H1 (cell line): ENCODE measurements at regions not wholly inside any gene's neighbourhood (a gene's known extent, or its start where the extent isn't known, plus 50 kb on each side); places are given as distances from the start of the nearest gene placed in this dataset.

Source experiments
- CTCF ChIA-PET: fragments of 300-600 bp; sonication (Branson Sonifier 250); formaldehyde crosslinking; loops from one replicate; lab custom pipeline; 2021; ENCODE audit not compliant: partially characterized antibody; lab: Charles Lee
- POLR2A ChIA-PET: fragments of 300-600 bp; sonication (Branson Sonifier 250); formaldehyde crosslinking; loops from one replicate; lab custom pipeline; 2021; ENCODE audit warnings: inconsistent platforms; ENCODE audit not compliant: partially characterized antibody; lab: Charles Lee
- DNase-seq, 2 experiments: peaks; one replicate each; pipeline versions ENCODE4 v3.0.0 to v3.0.0-alpha.2; 2010 to 2022; ENCODE audit warnings: low spot score in 2 of 2, low read depth in 1 of 2, mixed read lengths in 1 of 2
- FAIRE-seq: peaks from 2 replicates; lab custom pipeline; 2011; peaks lifted over from hg19 to GRCh38; lab: Jason Lieb, UNC
- H2AFZ ChIP-seq: 2 replicates; pipeline ENCODE4 v1.8.1; 2012; ENCODE audit warnings: low read length, inconsistent platforms
- H2AK5ac ChIP-seq: 2 replicates; pipeline ENCODE4 v1.6.1; 2013; ENCODE audit warnings: low read depth, low read length
- H2BK120ac ChIP-seq: replicated peaks from 2 replicates; pipeline ENCODE3; 2013; ENCODE audit warnings: low read depth, low read length, inconsistent platforms
- H2BK12ac ChIP-seq: 2 replicates; pipeline ENCODE4 v1.6.1; 2013; ENCODE audit warnings: low read depth, low read length
- H2BK15ac ChIP-seq: 2 replicates; pipeline ENCODE4 v1.6.1; 2013; ENCODE audit warnings: low read length
- H2BK20ac ChIP-seq: 2 replicates; pipeline ENCODE4 v1.6.1; 2013; ENCODE audit warnings: low read length
- H2BK5ac ChIP-seq: 2 replicates; pipeline ENCODE4 v1.6.1; 2013; ENCODE audit warnings: low read depth, low read length
- H3K14ac ChIP-seq: 2 replicates; pipeline ENCODE4 v1.6.1; 2013; ENCODE audit warnings: inconsistent platforms; ENCODE audit not compliant: insufficient read length
- H3K18ac ChIP-seq: 2 replicates; pipeline ENCODE4 v1.6.1; 2013; ENCODE audit warnings: low read length; ENCODE audit errors: extremely low read depth
- H3K23ac ChIP-seq: 2 replicates; pipeline ENCODE4 v1.6.1; 2013; ENCODE audit warnings: inconsistent platforms; ENCODE audit not compliant: insufficient read length
- H3K23me2 ChIP-seq: 2 replicates; pipeline ENCODE4 v1.6.1; 2013; ENCODE audit warnings: low read depth, low read length
- H3K27ac ChIP-seq: 2 replicates; pipeline ENCODE4 v1.6.1; 2011; ENCODE audit warnings: low read depth, low read length, inconsistent platforms
- H3K27me3 ChIP-seq, 4 experiments: replicated peaks in 1 of 4; 1 replicate in 1 of 4; 2 replicates in 3 of 4; pipeline versions ENCODE4 v1.6.1 to v1.8.1; 2011 to 2013; ENCODE audit warnings: low read length in 3 of 4, mild to moderate bottlenecking in 3 of 4, inconsistent platforms in 2 of 4, mixed read lengths in 2 of 4, moderate library complexity in 1 of 4; ENCODE audit not compliant: control insufficient read depth in 3 of 4, insufficient read depth in 3 of 4; ENCODE audit errors: extremely low read depth in 1 of 4
- H3K36me3 ChIP-seq, 4 experiments: 2 replicates each; pipeline versions ENCODE4 v1.6.1 to v1.8.1; 2011 to 2013; ENCODE audit warnings: mild to moderate bottlenecking in 4 of 4, low read length in 3 of 4, moderate library complexity in 2 of 4, control low read depth in 1 of 4, inconsistent platforms in 1 of 4; ENCODE audit not compliant: insufficient read depth in 4 of 4, control insufficient read depth in 2 of 4
- H3K4ac ChIP-seq: replicated peaks from 2 replicates; pipeline ENCODE3; 2013; ENCODE audit warnings: low read length, low read depth, mixed read lengths, inconsistent platforms; ENCODE audit not compliant: insufficient read length
- H3K4me1 ChIP-seq, 4 experiments: replicated peaks in 1 of 4; 1 replicate in 1 of 4; 2 replicates in 3 of 4; pipeline versions ENCODE4 v1.6.1 to v1.8.1; 2011 to 2013; ENCODE audit warnings: low read length in 3 of 4, inconsistent platforms in 2 of 4, mixed read lengths in 1 of 4; ENCODE audit not compliant: insufficient read depth in 4 of 4, control insufficient read depth in 3 of 4
- H3K4me2 ChIP-seq, 2 experiments: 2 replicates each; pipeline versions ENCODE4 v1.6.1 to v1.8.1; 2011 to 2013; ENCODE audit warnings: low read depth in 2 of 2, low read length in 2 of 2, control low read depth in 1 of 2, inconsistent platforms in 1 of 2, mild to moderate bottlenecking in 1 of 2; ENCODE audit not compliant: insufficient read depth in 1 of 2
- H3K4me3 ChIP-seq, 4 experiments: fragments of 200-600, 300-600 bp in 1 of 4; sonication (generic), shearing (Covaris generic), sonication (Bioruptor Twin) in 1 of 4; 2 replicates each; pipeline versions ENCODE4 v1.5.1 to v1.8.1; 2011 to 2016; ENCODE audit warnings: low read length in 4 of 4, low read depth in 3 of 4, control low read depth in 2 of 4, inconsistent platforms in 2 of 4, mild to moderate bottlenecking in 2 of 4, mixed read lengths in 1 of 4, moderate library complexity in 1 of 4; ENCODE audit not compliant: insufficient read depth in 2 of 4; ENCODE audit errors: extremely low read depth in 1 of 4
- H3K56ac ChIP-seq: replicated peaks from 2 replicates; pipeline ENCODE3; 2013; ENCODE audit warnings: low read depth, mild to moderate bottlenecking, mixed read lengths, low read length, inconsistent platforms; ENCODE audit not compliant: insufficient read length
- H3K79me1 ChIP-seq: 2 replicates; pipeline ENCODE4 v1.6.1; 2013; ENCODE audit warnings: low read depth, low read length, control low read depth
- H3K79me2 ChIP-seq, 2 experiments: 2 replicates each; pipeline versions ENCODE4 v1.6.1 to v1.8.1; 2012 to 2013; ENCODE audit warnings: low read length in 2 of 2, mild to moderate bottlenecking in 2 of 2, inconsistent platforms in 1 of 2; ENCODE audit not compliant: insufficient read depth in 2 of 2, control insufficient read depth in 1 of 2
- H3K9ac ChIP-seq, 4 experiments: replicated peaks in 1 of 4; 1 replicate in 1 of 4; 2 replicates in 3 of 4; pipeline versions ENCODE4 v1.6.1 to v1.8.1; 2011 to 2013; ENCODE audit warnings: low read depth in 3 of 4, low read length in 3 of 4, control low read depth in 2 of 4, mild to moderate bottlenecking in 2 of 4, moderate library complexity in 2 of 4, inconsistent platforms in 1 of 4; ENCODE audit errors: extremely low read depth in 1 of 4
- H3K9me3 ChIP-seq, 2 experiments: 2 replicates each; pipeline versions ENCODE4 v1.6.1 to v1.8.1; 2012 to 2013; ENCODE audit warnings: mild to moderate bottlenecking in 2 of 2, moderate library complexity in 2 of 2, control low read depth in 1 of 2, inconsistent platforms in 1 of 2, low read depth in 1 of 2, low read length in 1 of 2, mixed read lengths in 1 of 2; ENCODE audit not compliant: insufficient read depth in 2 of 2
- H4K20me1 ChIP-seq, 2 experiments: replicated peaks in 1 of 2; 2 replicates each; pipeline versions ENCODE3 to v1.8.1; 2011 to 2013; ENCODE audit warnings: inconsistent platforms in 2 of 2, low read length in 2 of 2, mild to moderate bottlenecking in 1 of 2; ENCODE audit not compliant: insufficient read depth in 2 of 2, control insufficient read depth in 1 of 2
- H4K5ac ChIP-seq: 2 replicates; pipeline ENCODE4 v1.6.1; 2013; ENCODE audit warnings: low read length, low read depth, mixed read lengths, inconsistent platforms; ENCODE audit not compliant: insufficient read length
- H4K8ac ChIP-seq: 2 replicates; pipeline ENCODE4 v1.8.0; 2013; ENCODE audit warnings: mild to moderate bottlenecking, moderate library complexity, low read length, inconsistent platforms; ENCODE audit not compliant: insufficient read depth; ENCODE audit errors: extremely low read depth
- H4K91ac ChIP-seq: replicated peaks from 2 replicates; pipeline ENCODE3; 2013; ENCODE audit warnings: low read length, mixed read lengths, inconsistent platforms; ENCODE audit not compliant: insufficient read length
- EP300 ChIP-seq, 2 experiments: IDR thresholded peaks; 1 replicate in 1 of 2; 2 replicates in 1 of 2; pipeline ENCODE4 v1.6.1; 2011 to 2012; ENCODE audit warnings: low read depth in 2 of 2, low read length in 2 of 2, mild to moderate bottlenecking in 2 of 2, borderline replicate concordance in 1 of 2, inconsistent platforms in 1 of 2, moderate library complexity in 1 of 2
- MAFK ChIP-seq: IDR thresholded peaks from 2 replicates; pipeline ENCODE4 v1.6.1; 2012; ENCODE audit warnings: low read depth, mild to moderate bottlenecking, improper control_type of control experiment, low read length
- RAD21 ChIP-seq, 2 experiments: IDR thresholded peaks in 1 of 2; conservative IDR thresholded peaks in 1 of 2; 2 replicates each; pipeline ENCODE4 v1.6.1; 2011; ENCODE audit warnings: low read depth in 2 of 2, low read length in 2 of 2, improper control_type of control experiment in 1 of 2, inconsistent platforms in 1 of 2, mild to moderate bottlenecking in 1 of 2, moderate library complexity in 1 of 2
- SAP30 ChIP-seq: fragments of 300-600 bp; sonication (generic); IDR thresholded peaks from 2 replicates; pipeline ENCODE4 v1.7.1; 2012; ENCODE audit warnings: low read length, moderate library complexity, mild to moderate bottlenecking, inconsistent platforms; ENCODE audit not compliant: insufficient read depth, insufficient replicate concordance
- SIN3A ChIP-seq, 2 experiments: IDR thresholded peaks in 1 of 2; conservative IDR thresholded peaks in 1 of 2; 2 replicates each; pipeline ENCODE4 v1.6.1; 2011 to 2012; ENCODE audit warnings: low read length in 2 of 2, improper control_type of control experiment in 1 of 2, low read depth in 1 of 2, mild to moderate bottlenecking in 1 of 2
- WGBS, 2 experiments: shearing (Covaris generic) in 1 of 2; methylation state at CpG; one replicate each; pipeline versions ENCODE4 v1.1.6 to v1.1.7; 2013 to 2015; ENCODE audit warnings: low lambda C conversion rate in 2 of 2, mixed read lengths in 2 of 2, inconsistent platforms in 1 of 2, low coverage in 1 of 2, missing lambda C conversion rate in 1 of 2; ENCODE audit not compliant: insufficient replicate concordance in 2 of 2, insufficient coverage in 1 of 2, insufficient read length in 1 of 2; ENCODE audit errors: extremely low coverage in 1 of 2, missing lambda C conversion rate in 1 of 2; 5-methylcytosine and 5-hydroxymethylcytosine counted together

- no peak overlapping the region for H4K8ac ChIP-seq
- H3K23ac ChIP-seq: no peak overlapping the region
- H4K20me1 ChIP-seq: no peaks in the 10 kb centered on the region
- no peak overlapping the region for H2AK5ac ChIP-seq
- no peaks in the 10 kb centered on the region for H3K36me3 ChIP-seq
- no peaks in the 10 kb centered on the region for H3K79me2 ChIP-seq
- H3K4me3 ChIP-seq: no peak overlapping the region
- TF ChIP-seq EP300 (IDR thresholded peaks at IDR 0.05; ENCODE audit: borderline replicate concordance in 1 of 2, low read depth in 2 of 2, low read length in 2 of 2) (no peak), MAFK (no peak), RAD21 (IDR thresholded peaks at IDR 0.05 in 1 of 2, conservative IDR thresholded peaks at IDR 0.05 in 1 of 2; ENCODE audit: low read depth in 2 of 2, low read length in 2 of 2) (no peak), SIN3A (conservative IDR thresholded peaks at IDR 0.05 in 1 of 2, IDR thresholded peaks at IDR 0.05 in 1 of 2; ENCODE audit: low read depth in 1 of 2, low read length in 2 of 2) (no peak), SAP30 (no peak)
- no peak overlapping the region for H3K4me2 ChIP-seq
- H3K4ac ChIP-seq: no peak overlapping the region
- no peak overlapping the region for H2BK12ac ChIP-seq
- H2BK20ac ChIP-seq: no peak overlapping the region
- H3K18ac ChIP-seq: no peak overlapping the region
- no peak overlapping the region for H2BK120ac ChIP-seq
- no peaks in the 10 kb centered on the region; a peak in 1 of 7 replicates for H3K27me3 ChIP-seq
- no peak overlapping the region for H2BK15ac ChIP-seq
- no peak for DNase-seq
- H3K79me1 ChIP-seq: no peaks in the 10 kb centered on the region
- no peak overlapping the region for H4K91ac ChIP-seq
- no peak overlapping the region for H3K27ac ChIP-seq
- H3K9ac ChIP-seq: no peak overlapping the region
- H4K5ac ChIP-seq: no peak overlapping the region
- CTCF ChIA-PET: interaction anchor here (0.7 to 3.5 kb wide), 7 partner anchors 8 to 45 kb away, joined by 3 to 17 read pairs (median 7); no protein-coding TSS in a partner anchor
- no peaks in the 10 kb centered on the region for H3K23me2 ChIP-seq
- H3K4me1 ChIP-seq: no peaks in the 10 kb centered on the region
- no peaks in the 10 kb centered on the region for H3K9me3 ChIP-seq
- WGBS, 2 experiments: 91% methylated on average over 13 of the region's 13 CpGs; no CpG with 5 or more reads in 1 of the 2 experiments
- H2AFZ ChIP-seq: no peak overlapping the region
- FAIRE-seq: no peak
- no peak overlapping the region for H2BK5ac ChIP-seq
- no peak overlapping the region for H3K56ac ChIP-seq
- H3K14ac ChIP-seq: no peak overlapping the region
- POLR2A ChIA-PET: no interaction called here
Observed at GRCh38 chr5:135218790-135219568, 180.1 kb downstream of the MACROH2A1 start.
